Spleen (tissue), 11 donors: ENCODE measurements at regions not wholly inside any gene's neighbourhood (a gene's known extent, or its start where the extent isn't known, plus 50 kb on each side); places are given as distances from the start of the nearest gene placed in this dataset.

Experiments used
- DNase-seq: peaks from one replicate; pipeline ENCODE4 v3.0.0-alpha.2; 2020
- H3K27ac ChIP-seq, 8 donors: fragments of 200-600 bp; sonication (generic) in 7 of 8; 1 replicate in 4 of 8; 2 replicates in 4 of 8; pipeline versions ENCODE4 v1.5.0 to v1.8.0; 2016 to 2021; ENCODE audit warnings: inconsistent platforms in 4 of 8, mild to moderate bottlenecking in 4 of 8, moderate library complexity in 1 of 8
- H3K27me3 ChIP-seq, 7 donors: fragments of 200-600 bp; sonication (generic) in 6 of 7; replicated peaks in 1 of 7; 1 replicate in 4 of 7; 2 replicates in 3 of 7; pipeline versions ENCODE4 v1.5.0 to v1.8.0; 2016 to 2021; ENCODE audit warnings: inconsistent platforms in 3 of 7, mild to moderate bottlenecking in 1 of 7
- H3K36me3 ChIP-seq, 6 donors: fragments of 200-600 bp; sonication (generic) in 5 of 6; 1 replicate in 4 of 6; 2 replicates in 2 of 6; pipeline versions ENCODE4 v1.5.0 to v1.8.0; 2016 to 2021; ENCODE audit warnings: inconsistent platforms in 2 of 6
- H3K4me1 ChIP-seq, 6 donors: fragments of 200-600 bp; sonication (generic) in 5 of 6; 1 replicate in 3 of 6; 2 replicates in 3 of 6; pipeline versions ENCODE4 v1.5.0 to v1.8.0; 2016 to 2021; ENCODE audit warnings: inconsistent platforms in 3 of 6
- H3K4me3 ChIP-seq, 8 donors: fragments of 200-600 bp; sonication (generic) in 7 of 8; 1 replicate in 4 of 8; 2 replicates in 4 of 8; pipeline versions ENCODE4 v1.5.0 to v1.8.0; 2016 to 2021; ENCODE audit warnings: inconsistent platforms in 4 of 8, mild to moderate bottlenecking in 4 of 8, moderate library complexity in 2 of 8
- H3K9me3 ChIP-seq, 8 donors: fragments of 200-600 bp; sonication (generic) in 7 of 8; 1 replicate in 4 of 8; 2 replicates in 4 of 8; pipeline versions ENCODE4 v1.5.0 to v1.8.0; 2016 to 2021; ENCODE audit warnings: inconsistent platforms in 4 of 8
- POLR2A ChIP-seq, 3 donors: fragments of 450-650 bp; IDR thresholded peaks; one replicate each; pipeline ENCODE4 v1.5.1; 2017; ENCODE audit warnings: antibody characterized with exemption in 3 of 3, mild to moderate bottlenecking in 1 of 3
- POLR2AphosphoS5 ChIP-seq, 3 donors: sonication (generic); formaldehyde crosslinking; IDR thresholded peaks; one replicate each; pipeline ENCODE4 v1.5.1; 2017; ENCODE audit warnings: antibody characterized with exemption in 3 of 3
- WGBS, 5 donors: extraction: QIAGEN DNeasy Blood & Tissue Kit in 3 of 5; methylation state at CpG; one replicate each; pipeline versions ENCODE4 v1.1.5 to v1.1.7; 2013 to 2018; 5-methylcytosine and 5-hydroxymethylcytosine counted together
- intact Hi-C: fragments of 100-400 bp; cut with DNase I; formaldehyde crosslinking; loops from one replicate; pipeline ENCODE4 v1.15.0; 2023; ENCODE audit warnings: low total_unique reads
- TF ChIP-seq, protein P1 (sequence below), 11 experiments: fragments of 200-600 bp in 7 of 11; fragments of 450-650 bp in 4 of 11; sonication (generic) in 4 of 11; IDR thresholded peaks in 8 of 11; conservative IDR thresholded peaks in 3 of 11; 1 replicate in 7 of 11; 2 replicates in 4 of 11; pipeline versions ENCODE4 v1.4.0 to v1.8.0; 2016 to 2021; ENCODE audit warnings: antibody characterized with exemption in 11 of 11, inconsistent platforms in 4 of 11, mild to moderate bottlenecking in 1 of 11
- donor health status: healthy with polysubstance abuse.
- donor health status: DM: no; HTN: no; CAD: no; lungs with moderate emphysema.
- donor health status: DM: no; HTN: no; CAD: no.
- donor health status: Bipolar disorder and iron deficiency.
- donor health status: healthy.
- donor health status: DM: no; HTN: no; CAD: no.
- donor health status: DM: yes; HTN: yes; CAD: no.

DNA sequence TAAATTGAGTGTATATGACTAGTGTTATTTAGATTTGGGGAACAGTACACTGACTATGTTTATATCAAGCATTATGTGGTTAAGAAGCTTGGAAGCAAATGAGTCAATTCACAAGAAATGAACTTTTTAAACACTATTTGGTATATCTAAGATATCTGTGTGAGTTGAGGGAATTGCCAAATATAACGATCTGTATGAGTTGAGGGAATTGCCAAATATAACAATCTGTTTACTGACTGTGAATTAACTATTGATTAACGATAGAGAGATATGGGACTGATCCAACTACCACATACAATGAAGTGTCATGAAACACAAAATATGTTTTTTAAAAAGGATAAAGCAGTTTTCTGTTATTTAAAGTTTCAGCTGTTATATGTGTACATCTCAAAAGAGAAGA is 301.4 kb downstream of the TENT4A start:
- 74 to 84% (median 80%) methylated on average over 2 of the region's 2 CpGs for WGBS, 5 donors
- DNase-seq: no peak
- intact Hi-C loops: no loop called here
- H3K9me3 ChIP-seq: peaks cover 0 to 13% (median 0%) of the 10 kb centered on the region in 8 donors
- no peak for TF ChIP-seq POLR2AphosphoS5 (IDR thresholded peaks at IDR 0.05)
- TF ChIP-seq, protein P1, sequence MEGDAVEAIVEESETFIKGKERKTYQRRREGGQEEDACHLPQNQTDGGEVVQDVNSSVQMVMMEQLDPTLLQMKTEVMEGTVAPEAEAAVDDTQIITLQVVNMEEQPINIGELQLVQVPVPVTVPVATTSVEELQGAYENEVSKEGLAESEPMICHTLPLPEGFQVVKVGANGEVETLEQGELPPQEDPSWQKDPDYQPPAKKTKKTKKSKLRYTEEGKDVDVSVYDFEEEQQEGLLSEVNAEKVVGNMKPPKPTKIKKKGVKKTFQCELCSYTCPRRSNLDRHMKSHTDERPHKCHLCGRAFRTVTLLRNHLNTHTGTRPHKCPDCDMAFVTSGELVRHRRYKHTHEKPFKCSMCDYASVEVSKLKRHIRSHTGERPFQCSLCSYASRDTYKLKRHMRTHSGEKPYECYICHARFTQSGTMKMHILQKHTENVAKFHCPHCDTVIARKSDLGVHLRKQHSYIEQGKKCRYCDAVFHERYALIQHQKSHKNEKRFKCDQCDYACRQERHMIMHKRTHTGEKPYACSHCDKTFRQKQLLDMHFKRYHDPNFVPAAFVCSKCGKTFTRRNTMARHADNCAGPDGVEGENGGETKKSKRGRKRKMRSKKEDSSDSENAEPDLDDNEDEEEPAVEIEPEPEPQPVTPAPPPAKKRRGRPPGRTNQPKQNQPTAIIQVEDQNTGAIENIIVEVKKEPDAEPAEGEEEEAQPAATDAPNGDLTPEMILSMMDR (IDR thresholded peaks at IDR 0.05 in 8 of 11, conservative IDR thresholded peaks at IDR 0.05 in 3 of 11): no peak
- TF ChIP-seq POLR2A (IDR thresholded peaks at IDR 0.05): no peak
- no peaks in the 10 kb centered on the region for H3K36me3 ChIP-seq
- no peaks in the 10 kb centered on the region for H3K27me3 ChIP-seq
- H3K4me3 ChIP-seq: no peak overlapping the region
- H3K4me1 ChIP-seq: no peaks in the 10 kb centered on the region
- no peak overlapping the region for H3K27ac ChIP-seq

- intact Hi-C loops: no loop called here
- Histone ChIP-seq H3K27ac (no peak overlapping the region), H3K4me3 (no peak overlapping the region), H3K9me3 (peaks cover 0 to 24% (median 7%) of the 10 kb centered on the region in 8 donors), H3K27me3 (no peaks in the 10 kb centered on the region), H3K36me3 (no peaks in the 10 kb centered on the region), H3K4me1 (no peaks in the 10 kb centered on the region)
- no peak for TF ChIP-seq POLR2A (IDR thresholded peaks at IDR 0.05)
- TF ChIP-seq POLR2AphosphoS5 (IDR thresholded peaks at IDR 0.05): no peak
- TF ChIP-seq, protein P1 (IDR thresholded peaks at IDR 0.05 in 8 of 11, conservative IDR thresholded peaks at IDR 0.05 in 3 of 11): no peak
- 70 to 82% (median 77%) methylated on average over 6 of the region's 6 CpGs for WGBS, 5 donors
- no peak for DNase-seq
Observed at GRCh38 chr5:7015586-7016256, 302.5 kb downstream of the TENT4A start.

GRCh38 chr5:7016999-7017747 is 303.9 kb downstream of the TENT4A start:
- Histone ChIP-seq H3K4me3 (no peak overlapping the region), H3K4me1 (no peaks in the 10 kb centered on the region), H3K27ac (no peak overlapping the region), H3K9me3 (peaks cover 0 to 39% (median 21%) of the 10 kb centered on the region in 8 donors), H3K27me3 (no peaks in the 10 kb centered on the region), H3K36me3 (no peaks in the 10 kb centered on the region)
- intact Hi-C loops: no loop called here
- 59 to 64% (median 62%) methylated on average over 10 of the region's 10 CpGs for WGBS, 5 donors
- no peak for DNase-seq
- TF ChIP-seq, protein P1 (IDR thresholded peaks at IDR 0.05 in 8 of 11, conservative IDR thresholded peaks at IDR 0.05 in 3 of 11): no peak
- TF ChIP-seq POLR2A (IDR thresholded peaks at IDR 0.05) (no peak), POLR2AphosphoS5 (IDR thresholded peaks at IDR 0.05) (no peak)

DNA sequence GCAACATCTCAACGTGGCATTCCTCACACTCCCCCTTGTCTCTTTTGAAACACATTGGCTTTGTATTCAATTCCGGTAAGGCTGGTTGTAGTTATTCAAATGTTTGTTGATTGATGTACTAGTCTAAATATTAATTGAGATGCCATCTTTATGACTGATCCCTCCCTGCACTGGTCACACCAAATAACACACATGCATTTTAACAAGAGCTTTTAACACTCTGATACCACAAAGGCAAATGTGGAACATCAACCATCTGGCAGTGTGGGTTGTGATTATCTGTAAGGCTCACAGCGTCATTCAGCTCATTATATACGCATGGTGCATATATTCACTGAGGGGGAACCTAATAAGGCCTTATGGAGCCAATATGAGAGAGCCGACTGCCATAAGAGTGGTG is 305.0 kb downstream of the TENT4A start:
- WGBS, 5 donors: 71 to 83% (median 74%) methylated on average over 5 of the region's 5 CpGs
- peaks cover 7 to 49% (median 31%) of the 10 kb centered on the region in 8 donors for H3K9me3 ChIP-seq
- TF ChIP-seq POLR2A (IDR thresholded peaks at IDR 0.05): no peak
- no peak overlapping the region for H3K27ac ChIP-seq
- H3K27me3 ChIP-seq: no peaks in the 10 kb centered on the region
- H3K4me3 ChIP-seq: no peak overlapping the region
- H3K4me1 ChIP-seq: no peaks in the 10 kb centered on the region
- intact Hi-C loops: no loop called here
- no peaks in the 10 kb centered on the region for H3K36me3 ChIP-seq
- DNase-seq: no peak
